Liver (tissue), 3 donors: ENCODE measurements at regions not wholly inside any gene's neighbourhood (a gene's known extent, or its start where the extent isn't known, plus 50 kb on each side); places are given as distances from the start of the nearest gene placed in this dataset.

Experiments used
- ATF3 ChIP-seq: IDR thresholded peaks from 2 replicates; pipeline ENCODE4 v1.6.1; 2016; ENCODE audit warnings: antibody characterized with exemption
- CTCF ChIP-seq: fragments of 150-350 bp; IDR thresholded peaks from 2 replicates; pipeline ENCODE4 v1.5.1; 2017; ENCODE audit warnings: improper control_type of control experiment, low read depth, low read length; ENCODE audit not compliant: missing input control
- JUND ChIP-seq, 2 donors: IDR thresholded peaks; 2 replicates each; pipeline ENCODE4 v1.6.1; 2016; ENCODE audit warnings: antibody characterized with exemption in 2 of 2
- TAF1 ChIP-seq: conservative IDR thresholded peaks from 2 replicates; pipeline ENCODE4 v1.6.1; 2016; ENCODE audit warnings: antibody characterized with exemption, mild to moderate bottlenecking
- donor health status: healthy.
- donor health status: healthy.

- TF ChIP-seq ATF3 (no peak), CTCF (no peak), TAF1 (no peak), JUND (IDR thresholded peaks at IDR 0.05) (no peak)
Observed at GRCh38 chr1:207268753-207269511, 52.5 kb upstream of the CD55 start.
